ENCODE measurements at regions not wholly inside any gene's neighbourhood (a gene's known extent, or its start where the extent isn't known, plus 50 kb on each side); places are given as distances from the start of the nearest gene placed in this dataset.

DNA sequence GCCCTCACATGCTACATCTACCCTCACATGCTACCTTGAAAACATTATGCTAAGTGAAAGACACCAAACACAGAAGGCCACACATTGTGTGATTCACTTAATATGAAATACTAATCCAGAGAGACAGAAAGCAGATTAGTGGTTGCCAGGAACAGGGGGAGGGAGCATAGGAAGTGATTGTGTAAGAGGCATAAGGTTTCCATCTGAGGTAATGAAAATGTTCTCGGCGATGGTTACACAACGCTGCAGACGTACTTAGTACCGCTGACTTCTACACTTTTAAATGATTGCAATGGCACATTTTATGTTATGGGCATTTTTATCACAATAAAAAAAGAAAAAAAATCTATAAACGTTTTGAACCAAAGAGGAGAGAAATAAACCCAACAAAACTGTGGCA is 742.3 kb downstream of the TYW1 start:
- intact Hi-C loops (cut with micrococcal nuclease; ENCODE audit: unreplicated experiment) = no loop called here
- CTCF ChIA-PET = no interaction called here
- H3K4me1 ChIP-seq (ENCODE audit: insufficient read depth, low read length, poor library complexity, severe bottlenecking) = peaks cover 11% of the 10 kb centered on the region
- POLR2A ChIA-PET (ENCODE audit: low non-redundant PET) = no interaction called here
- peak; percentile 83 for DNase-seq (ENCODE audit: low spot score)
- no peaks in the 10 kb centered on the region for H3K27me3 ChIP-seq (replicated peaks; ENCODE audit: insufficient read depth, low read depth, low read length, poor library complexity)
- BruUV-seq (replicated peaks) = no TSS peak
- no peaks in the 10 kb centered on the region for H3K36me3 ChIP-seq (ENCODE audit: insufficient read depth, low read length, poor library complexity, severe bottlenecking)
- peak overlapping the region; percentile 51 for H3K27ac ChIP-seq (ENCODE audit: low read depth, low read length, poor library complexity, severe bottlenecking)
- no peaks in the 10 kb centered on the region for H3K9me3 ChIP-seq (ENCODE audit: low read depth, low read length, poor library complexity, severe bottlenecking)
- TF ChIP-seq, protein P1, sequence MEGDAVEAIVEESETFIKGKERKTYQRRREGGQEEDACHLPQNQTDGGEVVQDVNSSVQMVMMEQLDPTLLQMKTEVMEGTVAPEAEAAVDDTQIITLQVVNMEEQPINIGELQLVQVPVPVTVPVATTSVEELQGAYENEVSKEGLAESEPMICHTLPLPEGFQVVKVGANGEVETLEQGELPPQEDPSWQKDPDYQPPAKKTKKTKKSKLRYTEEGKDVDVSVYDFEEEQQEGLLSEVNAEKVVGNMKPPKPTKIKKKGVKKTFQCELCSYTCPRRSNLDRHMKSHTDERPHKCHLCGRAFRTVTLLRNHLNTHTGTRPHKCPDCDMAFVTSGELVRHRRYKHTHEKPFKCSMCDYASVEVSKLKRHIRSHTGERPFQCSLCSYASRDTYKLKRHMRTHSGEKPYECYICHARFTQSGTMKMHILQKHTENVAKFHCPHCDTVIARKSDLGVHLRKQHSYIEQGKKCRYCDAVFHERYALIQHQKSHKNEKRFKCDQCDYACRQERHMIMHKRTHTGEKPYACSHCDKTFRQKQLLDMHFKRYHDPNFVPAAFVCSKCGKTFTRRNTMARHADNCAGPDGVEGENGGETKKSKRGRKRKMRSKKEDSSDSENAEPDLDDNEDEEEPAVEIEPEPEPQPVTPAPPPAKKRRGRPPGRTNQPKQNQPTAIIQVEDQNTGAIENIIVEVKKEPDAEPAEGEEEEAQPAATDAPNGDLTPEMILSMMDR (conservative IDR thresholded peaks at IDR 0.05; ENCODE audit: low read depth, low read length) = no peak
- no peak for TF ChIP-seq EZH2 (IDR thresholded peaks at IDR 0.05; ENCODE audit: borderline replicate concordance, low read depth, low read length, poor library complexity, severe bottlenecking)
- H3K4me3 ChIP-seq (ENCODE audit: low read depth, low read length, poor library complexity, severe bottlenecking) = no peak overlapping the region

DNA sequence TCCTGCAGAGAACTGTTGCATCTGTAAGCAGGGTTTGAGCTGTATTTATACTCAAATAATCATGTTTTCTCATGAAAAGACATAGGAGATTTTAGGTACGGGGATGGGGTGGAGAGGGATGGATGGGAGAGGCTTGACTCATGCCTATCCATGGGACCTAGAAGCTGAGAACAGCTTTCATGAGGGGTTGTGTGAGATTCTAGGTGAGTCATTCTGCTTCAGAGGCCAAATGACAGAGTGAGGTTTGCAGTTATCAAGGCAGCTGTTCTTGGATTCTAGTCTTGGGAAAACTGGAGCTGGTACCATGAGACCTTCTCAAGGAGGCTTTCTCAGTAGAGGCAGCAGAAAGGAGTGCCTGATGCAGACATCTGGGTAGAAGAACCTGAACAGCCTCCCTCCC is 746.9 kb downstream of the TYW1 start:
- no TSS peak for BruUV-seq (replicated peaks)
- intact Hi-C loops (cut with micrococcal nuclease; ENCODE audit: unreplicated experiment) = loop anchor here (10.0 kb wide), 1 partner anchor 171 kb away; no protein-coding TSS in a partner anchor
- Histone ChIP-seq H3K9me3 (ENCODE audit: low read depth, low read length, poor library complexity, severe bottlenecking) (no peaks in the 10 kb centered on the region), H3K4me1 (ENCODE audit: insufficient read depth, low read length, poor library complexity, severe bottlenecking) (peaks cover 8% of the 10 kb centered on the region), H3K27ac (ENCODE audit: low read depth, low read length, poor library complexity, severe bottlenecking) (no peak overlapping the region), H3K4me3 (ENCODE audit: low read depth, low read length, poor library complexity, severe bottlenecking) (no peak overlapping the region), H3K36me3 (ENCODE audit: insufficient read depth, low read length, poor library complexity, severe bottlenecking) (no peaks in the 10 kb centered on the region), H3K27me3 (replicated peaks; ENCODE audit: insufficient read depth, low read depth, low read length, poor library complexity) (no peaks in the 10 kb centered on the region)
- TF ChIP-seq, protein P1 (conservative IDR thresholded peaks at IDR 0.05; ENCODE audit: low read depth, low read length) = no peak
- no peak for TF ChIP-seq EZH2 (IDR thresholded peaks at IDR 0.05; ENCODE audit: borderline replicate concordance, low read depth, low read length, poor library complexity, severe bottlenecking)
- ChIA-PET POLR2A (ENCODE audit: low non-redundant PET) (no interaction called here), CTCF (no interaction called here)
- no peak for DNase-seq (ENCODE audit: low spot score)

DNA sequence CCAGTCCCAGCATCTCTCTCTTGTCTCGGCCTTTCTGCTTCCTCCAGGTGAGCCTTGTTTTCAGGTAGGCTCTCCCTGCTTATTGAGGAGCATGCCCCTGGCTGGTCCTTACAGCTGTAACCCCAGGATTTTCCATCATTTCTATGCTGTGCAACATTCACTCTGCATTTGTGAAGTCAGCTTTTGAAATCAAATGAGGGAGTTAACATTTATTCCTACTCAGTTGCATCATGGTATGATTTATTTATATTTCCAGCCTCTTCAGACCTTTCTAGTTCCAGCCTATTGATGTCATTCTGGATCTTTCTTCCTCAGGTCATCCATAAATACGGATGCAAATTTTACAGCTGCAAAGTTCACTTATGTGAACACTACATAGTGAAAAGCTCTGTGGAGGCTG is 755.6 kb downstream of the TYW1 start:
- TF ChIP-seq, protein P1 (conservative IDR thresholded peaks at IDR 0.05; ENCODE audit: low read depth, low read length) = no peak
- TF ChIP-seq EZH2 (IDR thresholded peaks at IDR 0.05; ENCODE audit: borderline replicate concordance, low read depth, low read length, poor library complexity, severe bottlenecking) = no peak
- Histone ChIP-seq H3K4me1 (ENCODE audit: insufficient read depth, low read length, poor library complexity, severe bottlenecking) (no peaks in the 10 kb centered on the region), H3K4me3 (ENCODE audit: low read depth, low read length, poor library complexity, severe bottlenecking) (no peak overlapping the region), H3K9me3 (ENCODE audit: low read depth, low read length, poor library complexity, severe bottlenecking) (no peaks in the 10 kb centered on the region), H3K27ac (ENCODE audit: low read depth, low read length, poor library complexity, severe bottlenecking) (no peak overlapping the region), H3K36me3 (ENCODE audit: insufficient read depth, low read length, poor library complexity, severe bottlenecking) (no peaks in the 10 kb centered on the region), H3K27me3 (replicated peaks; ENCODE audit: insufficient read depth, low read depth, low read length, poor library complexity) (no peaks in the 10 kb centered on the region)
- ChIA-PET CTCF (no interaction called here), POLR2A (ENCODE audit: low non-redundant PET) (no interaction called here)
- intact Hi-C loops (cut with micrococcal nuclease; ENCODE audit: unreplicated experiment) = no loop called here
- no TSS peak for BruUV-seq (replicated peaks)
- no peak for DNase-seq (ENCODE audit: low spot score)

Measured in A673 (cell line).